ENCODE measurements at regions not wholly inside any gene's neighbourhood (a gene's known extent, or its start where the extent isn't known, plus 50 kb on each side); places are given as distances from the start of the nearest gene placed in this dataset.

GRCh38 chr15:36313021-36313420 is 266.4 kb upstream of the CDIN1 start:
- Mint-ChIP-seq H3K27ac (no peak overlapping the region), H3K27me3 (ENCODE audit: low read depth) (no peaks in the 10 kb centered on the region), H3K36me3 (ENCODE audit: low read depth) (no peaks in the 10 kb centered on the region), H3K4me1 (no peaks in the 10 kb centered on the region), H3K9me3 (peaks cover 13% of the 10 kb centered on the region), H3K4me3 (no peak overlapping the region)
- no peak for TF ChIP-seq CTCF (IDR thresholded peaks at IDR 0.05; ENCODE audit: unreplicated experiment in 3 of 3)

- Mint-ChIP-seq H3K36me3 (ENCODE audit: low read depth) (no peaks in the 10 kb centered on the region), H3K27me3 (ENCODE audit: low read depth) (no peaks in the 10 kb centered on the region), H3K4me3 (no peak overlapping the region), H3K27ac (no peak overlapping the region), H3K4me1 (no peaks in the 10 kb centered on the region), H3K9me3 (peaks cover 10% of the 10 kb centered on the region)
- no peak for TF ChIP-seq CTCF (IDR thresholded peaks at IDR 0.05; ENCODE audit: unreplicated experiment in 3 of 3)
These were observed 265.6 kb upstream of the CDIN1 start for GRCh38 chr15:36313736-36314280.

- Mint-ChIP-seq H3K27ac (no peak overlapping the region), H3K9me3 (no peaks in the 10 kb centered on the region), H3K4me3 (no peak overlapping the region), H3K36me3 (ENCODE audit: low read depth) (no peaks in the 10 kb centered on the region), H3K4me1 (no peaks in the 10 kb centered on the region), H3K27me3 (ENCODE audit: low read depth) (no peaks in the 10 kb centered on the region)
- TF ChIP-seq CTCF (IDR thresholded peaks at IDR 0.05; ENCODE audit: unreplicated experiment in 3 of 3), result no peak
These were observed 263.8 kb upstream of the CDIN1 start for GRCh38 chr15:36315649-36316048.

GRCh38 chr15:36323615-36324014 is 255.8 kb upstream of the CDIN1 start:
- H3K4me3 Mint-ChIP-seq, result no peak overlapping the region
- H3K36me3 Mint-ChIP-seq (ENCODE audit: low read depth), result no peaks in the 10 kb centered on the region
- H3K4me1 Mint-ChIP-seq, result no peaks in the 10 kb centered on the region
- H3K27ac Mint-ChIP-seq, result no peak overlapping the region
- no peaks in the 10 kb centered on the region for H3K27me3 Mint-ChIP-seq (ENCODE audit: low read depth)
- no peaks in the 10 kb centered on the region for H3K9me3 Mint-ChIP-seq
- TF ChIP-seq CTCF (IDR thresholded peaks at IDR 0.05; ENCODE audit: unreplicated experiment in 3 of 3), result no peak

- Mint-ChIP-seq H3K27me3 (ENCODE audit: low read depth) (no peaks in the 10 kb centered on the region), H3K4me3 (no peak overlapping the region), H3K27ac (no peak overlapping the region), H3K9me3 (no peaks in the 10 kb centered on the region), H3K4me1 (no peaks in the 10 kb centered on the region), H3K36me3 (ENCODE audit: low read depth) (no peaks in the 10 kb centered on the region)
- no peak for TF ChIP-seq CTCF (IDR thresholded peaks at IDR 0.05; ENCODE audit: unreplicated experiment in 3 of 3)
These were observed 254.2 kb upstream of the CDIN1 start for GRCh38 chr15:36325206-36325605.

- Mint-ChIP-seq H3K4me1 (peaks cover 6% of the 10 kb centered on the region), H3K27me3 (ENCODE audit: low read depth) (no peaks in the 10 kb centered on the region), H3K9me3 (peaks cover 3% of the 10 kb centered on the region), H3K27ac (no peak overlapping the region), H3K36me3 (ENCODE audit: low read depth) (no peaks in the 10 kb centered on the region), H3K4me3 (no peak overlapping the region)
- TF ChIP-seq CTCF (IDR thresholded peaks at IDR 0.05; ENCODE audit: unreplicated experiment in 3 of 3), result no peak
These were observed 249.8 kb upstream of the CDIN1 start for GRCh38 chr15:36329592-36329991.

Data from nephron (organoid).